Mesenchymal stem cell (in vitro differentiated cells and primary cell): ENCODE measurements at regions not wholly inside any gene's neighbourhood (a gene's known extent, or its start where the extent isn't known, plus 50 kb on each side); places are given as distances from the start of the nearest gene placed in this dataset. TPM values are rescaled to one million over a fixed set of nuclear protein-coding genes. Genes with fewer than 3 reads are reported as not detected.

Experiments used
- DNase-seq: peaks from one replicate; pipeline ENCODE4 v3.0.0-alpha.2; 2013
- H2AFZ ChIP-seq: one replicate; pipeline ENCODE4 v1.6.1; 2013; ENCODE audit warnings: low read depth, mild to moderate bottlenecking, control low read depth, inconsistent platforms, low read length, moderate library complexity
- H2AK5ac ChIP-seq: 2 replicates; pipeline ENCODE4 v1.6.1; 2013; ENCODE audit warnings: low read length, moderate library complexity, mild to moderate bottlenecking, inconsistent platforms; ENCODE audit not compliant: severe bottlenecking
- H2BK120ac ChIP-seq: one replicate; pipeline ENCODE4 v1.6.1; 2013; ENCODE audit warnings: low read depth, mild to moderate bottlenecking, inconsistent platforms, low read length, moderate library complexity
- H2BK12ac ChIP-seq, 2 experiments: one replicate each; pipeline ENCODE4 v1.6.1; 2013; ENCODE audit warnings: inconsistent platforms in 2 of 2, low read length in 2 of 2, mild to moderate bottlenecking in 2 of 2, moderate library complexity in 2 of 2, control low read depth in 1 of 2
- H2BK15ac ChIP-seq: one replicate; pipeline ENCODE4 v1.6.1; 2013; ENCODE audit warnings: mild to moderate bottlenecking, low read depth, inconsistent platforms; ENCODE audit not compliant: poor library complexity, severe bottlenecking
- H2BK5ac ChIP-seq: 2 replicates; pipeline ENCODE4 v1.6.1; 2013; ENCODE audit warnings: low read depth, mild to moderate bottlenecking, low read length, control low read depth, inconsistent platforms; ENCODE audit not compliant: poor library complexity, severe bottlenecking
- H3K14ac ChIP-seq, 2 experiments: one replicate each; pipeline ENCODE4 v1.6.1; 2013; ENCODE audit warnings: inconsistent platforms in 2 of 2, low read length in 2 of 2, control low read depth in 1 of 2, mild to moderate bottlenecking in 1 of 2, moderate library complexity in 1 of 2
- H3K18ac ChIP-seq, 2 experiments: one replicate each; pipeline ENCODE4 v1.6.1; 2013; ENCODE audit warnings: inconsistent platforms in 2 of 2, low read length in 2 of 2, control low read depth in 1 of 2, low read depth in 1 of 2, mild to moderate bottlenecking in 1 of 2
- H3K23ac ChIP-seq, 2 experiments: one replicate each; pipeline ENCODE4 v1.6.1; 2013; ENCODE audit warnings: inconsistent platforms in 2 of 2, low read length in 2 of 2, mild to moderate bottlenecking in 2 of 2, moderate library complexity in 2 of 2, control low read depth in 1 of 2
- H3K27ac ChIP-seq: 2 replicates; pipeline ENCODE4 v1.5.1; 2013; ENCODE audit warnings: mild to moderate bottlenecking, moderate library complexity, low read length, control low read depth, inconsistent platforms; ENCODE audit not compliant: poor library complexity, severe bottlenecking
- H3K27me3 ChIP-seq, 2 experiments: 2 replicates each; pipeline versions ENCODE4 v1.6.1 to v1.7.0; 2013; ENCODE audit warnings: low read length in 2 of 2, mild to moderate bottlenecking in 2 of 2, moderate library complexity in 2 of 2, control low read depth in 1 of 2, inconsistent platforms in 1 of 2; ENCODE audit not compliant: control insufficient read depth in 1 of 2, insufficient read depth in 1 of 2
- H3K36me3 ChIP-seq, 2 experiments: 2 replicates each; pipeline versions ENCODE4 v1.6.1 to v1.7.0; 2013; ENCODE audit warnings: low read length in 2 of 2, control low read depth in 1 of 2, inconsistent platforms in 1 of 2, low read depth in 1 of 2, mild to moderate bottlenecking in 1 of 2; ENCODE audit not compliant: insufficient read depth in 2 of 2, control insufficient read depth in 1 of 2
- H3K4ac ChIP-seq, 2 experiments: one replicate each; pipeline ENCODE4 v1.6.1; 2013; ENCODE audit warnings: inconsistent platforms in 2 of 2, low read length in 2 of 2, mild to moderate bottlenecking in 2 of 2, moderate library complexity in 2 of 2, control low read depth in 1 of 2, low read depth in 1 of 2
- H3K4me1 ChIP-seq: 2 replicates; pipeline ENCODE4 v1.6.1; 2013; ENCODE audit warnings: low read depth, low read length, control low read depth; ENCODE audit not compliant: control insufficient read depth, insufficient read depth
- H3K4me2 ChIP-seq: 2 replicates; pipeline ENCODE4 v1.6.1; 2013; ENCODE audit warnings: low read length, mild to moderate bottlenecking, inconsistent platforms; ENCODE audit not compliant: poor library complexity, severe bottlenecking
- H3K4me3 ChIP-seq, 2 experiments: 2 replicates each; pipeline versions ENCODE4 v1.5.1 to v1.7.0; 2013; ENCODE audit warnings: low read length in 2 of 2, mild to moderate bottlenecking in 2 of 2, control low read depth in 1 of 2, low read depth in 1 of 2; ENCODE audit not compliant: insufficient read depth in 1 of 2
- H3K79me1 ChIP-seq: replicated peaks from 2 replicates; pipeline ENCODE4 v1.6.1; 2013; ENCODE audit warnings: mild to moderate bottlenecking, control low read depth, low read length, inconsistent platforms; ENCODE audit not compliant: poor library complexity, severe bottlenecking
- H3K9ac ChIP-seq: 2 replicates; pipeline ENCODE4 v1.7.0; 2013; ENCODE audit warnings: mild to moderate bottlenecking, low read length, moderate library complexity
- H3K9me3 ChIP-seq: 2 replicates; pipeline ENCODE4 v1.7.0; 2013; ENCODE audit warnings: mild to moderate bottlenecking, low read length; ENCODE audit not compliant: control insufficient read depth
- H4K8ac ChIP-seq: one replicate; pipeline ENCODE4 v1.6.1; 2013; ENCODE audit warnings: inconsistent platforms, mild to moderate bottlenecking, low read length, moderate library complexity
- H4K91ac ChIP-seq: one replicate; pipeline ENCODE4 v1.6.1; 2013; ENCODE audit warnings: mild to moderate bottlenecking, low read length, inconsistent platforms
- small RNA-seq: library from polyadenylated mRNA; stranded (forward); fragments of <200 nt; extraction: miRNeasy Mini kit (QIAGEN cat#:217004); gene quantifications from one replicate; pipeline ENCODE3, GENCODE V24; 2013; ENCODE audit warnings: low read depth

GRCh38 chr6:25227854-25228253, 51.3 kb upstream of the CARMIL1 start:
- no peak overlapping the region for H3K27ac ChIP-seq
- H2AFZ ChIP-seq = no peak overlapping the region
- no peak overlapping the region for H3K9ac ChIP-seq
- H4K91ac ChIP-seq = no peak overlapping the region
- H2BK15ac ChIP-seq = no peak overlapping the region
- no peak overlapping the region for H3K4me2 ChIP-seq
- H4K8ac ChIP-seq = no peak overlapping the region
- no peak overlapping the region for H3K14ac ChIP-seq
- H3K23ac ChIP-seq = no peak overlapping the region
- no peak overlapping the region for H2BK12ac ChIP-seq
- no peak overlapping the region for H2BK5ac ChIP-seq
- no peak for DNase-seq
- H3K4me3 ChIP-seq = no peak overlapping the region
- no peak overlapping the region for H2BK120ac ChIP-seq
- no peaks in the 10 kb centered on the region for H3K9me3 ChIP-seq
- H3K27me3 ChIP-seq = no peaks in the 10 kb centered on the region
- no peaks in the 10 kb centered on the region for H3K4me1 ChIP-seq
- H3K79me1 ChIP-seq = no peaks in the 10 kb centered on the region
- no peak overlapping the region for H2AK5ac ChIP-seq
- no peak overlapping the region for H3K18ac ChIP-seq
- no peaks in the 10 kb centered on the region for H3K36me3 ChIP-seq
- H3K4ac ChIP-seq = no peak overlapping the region

Small RNAs in the stretch of these regions (small RNA-seq; reads per million reads assigned to genes)
- gene RN7SL334P = not detected
